Astrocyte (in vitro differentiated cells and primary cell): ENCODE measurements at regions not wholly inside any gene's neighbourhood (a gene's known extent, or its start where the extent isn't known, plus 50 kb on each side); places are given as distances from the start of the nearest gene placed in this dataset. TPM values are rescaled to one million over a fixed set of nuclear protein-coding genes. Genes with fewer than 3 reads are reported as not detected.

ENCODE experiments used
- microRNA-seq: library from miRNA; unstranded; fragments of <30 nt; microRNA quantifications from one replicate; pipeline ENCODE4 v1.2.0, GENCODE V29; 2020

Small RNA genes in the stretch of these regions (microRNA-seq; reads per million reads assigned to microRNA genes)
- not detected for gene MIR587
